SK-N-SH (cell line): ENCODE measurements at regions not wholly inside any gene's neighbourhood (a gene's known extent, or its start where the extent isn't known, plus 50 kb on each side); places are given as distances from the start of the nearest gene placed in this dataset.

ENCODE experiments used
- ELF1 ChIP-seq: IDR thresholded peaks from 2 replicates; pipeline ENCODE4 v1.4.0; 2012
- RAD21 ChIP-seq: IDR thresholded peaks from 2 replicates; pipeline ENCODE4 v1.6.1; 2012; ENCODE audit warnings: mild to moderate bottlenecking, low read length
- RFX5 ChIP-seq: IDR thresholded peaks from 2 replicates; pipeline ENCODE4 v1.6.1; 2012; ENCODE audit warnings: mild to moderate bottlenecking, improper control_type of control experiment, low read length
- TF ChIP-seq, protein P1 (sequence below): IDR thresholded peaks from 2 replicates; pipeline ENCODE4 v1.6.1; 2012; ENCODE audit warnings: mild to moderate bottlenecking, low read depth, low read length, moderate library complexity
- TF ChIP-seq, protein P2 (sequence below): fragments of 200-600 bp; sonication (generic); IDR thresholded peaks from 2 replicates; pipeline ENCODE4 v1.6.1; 2017; ENCODE audit warnings: antibody characterized with exemption, mild to moderate bottlenecking, moderate library complexity
- TF ChIP-seq, protein P3 (sequence below): IDR thresholded peaks from 2 replicates; pipeline ENCODE4 v1.4.0; 2012; ENCODE audit warnings: low read depth
- TF ChIP-seq, protein P4 (sequence below): fragments of 150-350 bp; IDR thresholded peaks from 2 replicates; pipeline ENCODE4 v1.6.1; 2016; ENCODE audit warnings: mild to moderate bottlenecking, low read depth, low read length

DNA sequence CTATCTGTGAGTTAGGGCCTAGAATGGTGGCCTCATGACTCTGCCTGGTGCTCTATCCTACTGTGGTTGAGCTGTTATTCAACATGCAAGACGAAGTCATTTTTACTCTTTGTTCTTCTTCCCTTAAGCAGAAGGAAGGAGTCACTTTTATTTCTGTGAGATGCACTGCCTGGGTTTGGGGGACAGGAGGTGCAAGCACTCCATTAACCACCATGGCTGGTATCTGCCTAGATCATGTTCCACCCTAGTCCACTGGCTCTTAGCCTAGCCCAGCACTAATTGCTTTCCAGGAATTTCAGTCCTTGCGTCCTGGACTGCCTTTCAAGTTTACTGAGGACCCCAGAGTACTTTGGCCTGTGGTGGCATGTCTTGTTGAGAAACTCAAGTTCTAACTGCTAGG lies 1182.7 kb downstream of the FSTL5 start:
- TF ChIP-seq, protein P1, sequence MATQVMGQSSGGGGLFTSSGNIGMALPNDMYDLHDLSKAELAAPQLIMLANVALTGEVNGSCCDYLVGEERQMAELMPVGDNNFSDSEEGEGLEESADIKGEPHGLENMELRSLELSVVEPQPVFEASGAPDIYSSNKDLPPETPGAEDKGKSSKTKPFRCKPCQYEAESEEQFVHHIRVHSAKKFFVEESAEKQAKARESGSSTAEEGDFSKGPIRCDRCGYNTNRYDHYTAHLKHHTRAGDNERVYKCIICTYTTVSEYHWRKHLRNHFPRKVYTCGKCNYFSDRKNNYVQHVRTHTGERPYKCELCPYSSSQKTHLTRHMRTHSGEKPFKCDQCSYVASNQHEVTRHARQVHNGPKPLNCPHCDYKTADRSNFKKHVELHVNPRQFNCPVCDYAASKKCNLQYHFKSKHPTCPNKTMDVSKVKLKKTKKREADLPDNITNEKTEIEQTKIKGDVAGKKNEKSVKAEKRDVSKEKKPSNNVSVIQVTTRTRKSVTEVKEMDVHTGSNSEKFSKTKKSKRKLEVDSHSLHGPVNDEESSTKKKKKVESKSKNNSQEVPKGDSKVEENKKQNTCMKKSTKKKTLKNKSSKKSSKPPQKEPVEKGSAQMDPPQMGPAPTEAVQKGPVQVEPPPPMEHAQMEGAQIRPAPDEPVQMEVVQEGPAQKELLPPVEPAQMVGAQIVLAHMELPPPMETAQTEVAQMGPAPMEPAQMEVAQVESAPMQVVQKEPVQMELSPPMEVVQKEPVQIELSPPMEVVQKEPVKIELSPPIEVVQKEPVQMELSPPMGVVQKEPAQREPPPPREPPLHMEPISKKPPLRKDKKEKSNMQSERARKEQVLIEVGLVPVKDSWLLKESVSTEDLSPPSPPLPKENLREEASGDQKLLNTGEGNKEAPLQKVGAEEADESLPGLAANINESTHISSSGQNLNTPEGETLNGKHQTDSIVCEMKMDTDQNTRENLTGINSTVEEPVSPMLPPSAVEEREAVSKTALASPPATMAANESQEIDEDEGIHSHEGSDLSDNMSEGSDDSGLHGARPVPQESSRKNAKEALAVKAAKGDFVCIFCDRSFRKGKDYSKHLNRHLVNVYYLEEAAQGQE: no peak
- TF ChIP-seq, protein P2, sequence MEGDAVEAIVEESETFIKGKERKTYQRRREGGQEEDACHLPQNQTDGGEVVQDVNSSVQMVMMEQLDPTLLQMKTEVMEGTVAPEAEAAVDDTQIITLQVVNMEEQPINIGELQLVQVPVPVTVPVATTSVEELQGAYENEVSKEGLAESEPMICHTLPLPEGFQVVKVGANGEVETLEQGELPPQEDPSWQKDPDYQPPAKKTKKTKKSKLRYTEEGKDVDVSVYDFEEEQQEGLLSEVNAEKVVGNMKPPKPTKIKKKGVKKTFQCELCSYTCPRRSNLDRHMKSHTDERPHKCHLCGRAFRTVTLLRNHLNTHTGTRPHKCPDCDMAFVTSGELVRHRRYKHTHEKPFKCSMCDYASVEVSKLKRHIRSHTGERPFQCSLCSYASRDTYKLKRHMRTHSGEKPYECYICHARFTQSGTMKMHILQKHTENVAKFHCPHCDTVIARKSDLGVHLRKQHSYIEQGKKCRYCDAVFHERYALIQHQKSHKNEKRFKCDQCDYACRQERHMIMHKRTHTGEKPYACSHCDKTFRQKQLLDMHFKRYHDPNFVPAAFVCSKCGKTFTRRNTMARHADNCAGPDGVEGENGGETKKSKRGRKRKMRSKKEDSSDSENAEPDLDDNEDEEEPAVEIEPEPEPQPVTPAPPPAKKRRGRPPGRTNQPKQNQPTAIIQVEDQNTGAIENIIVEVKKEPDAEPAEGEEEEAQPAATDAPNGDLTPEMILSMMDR: no peak
- TF ChIP-seq RFX5 (no peak), ELF1 (no peak), RAD21 (no peak)
- TF ChIP-seq, protein P3, sequence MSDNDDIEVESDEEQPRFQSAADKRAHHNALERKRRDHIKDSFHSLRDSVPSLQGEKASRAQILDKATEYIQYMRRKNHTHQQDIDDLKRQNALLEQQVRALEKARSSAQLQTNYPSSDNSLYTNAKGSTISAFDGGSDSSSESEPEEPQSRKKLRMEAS: no peak
- TF ChIP-seq, protein P4, sequence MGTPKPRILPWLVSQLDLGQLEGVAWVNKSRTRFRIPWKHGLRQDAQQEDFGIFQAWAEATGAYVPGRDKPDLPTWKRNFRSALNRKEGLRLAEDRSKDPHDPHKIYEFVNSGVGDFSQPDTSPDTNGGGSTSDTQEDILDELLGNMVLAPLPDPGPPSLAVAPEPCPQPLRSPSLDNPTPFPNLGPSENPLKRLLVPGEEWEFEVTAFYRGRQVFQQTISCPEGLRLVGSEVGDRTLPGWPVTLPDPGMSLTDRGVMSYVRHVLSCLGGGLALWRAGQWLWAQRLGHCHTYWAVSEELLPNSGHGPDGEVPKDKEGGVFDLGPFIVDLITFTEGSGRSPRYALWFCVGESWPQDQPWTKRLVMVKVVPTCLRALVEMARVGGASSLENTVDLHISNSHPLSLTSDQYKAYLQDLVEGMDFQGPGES: no peak
